ENCODE measurements at regions not wholly inside any gene's neighbourhood (a gene's known extent, or its start where the extent isn't known, plus 50 kb on each side); places are given as distances from the start of the nearest gene placed in this dataset.
"Not testable (repeated sequence)": the region's sequence is repeated elsewhere in the genome, so short reads cannot be mapped to it uniquely, and the experiment has no call there.

- DNase-seq: no peak
These were observed 622.3 kb upstream of the ADGRB3 start for GRCh38 chr6:68012822-68013221.

DNA sequence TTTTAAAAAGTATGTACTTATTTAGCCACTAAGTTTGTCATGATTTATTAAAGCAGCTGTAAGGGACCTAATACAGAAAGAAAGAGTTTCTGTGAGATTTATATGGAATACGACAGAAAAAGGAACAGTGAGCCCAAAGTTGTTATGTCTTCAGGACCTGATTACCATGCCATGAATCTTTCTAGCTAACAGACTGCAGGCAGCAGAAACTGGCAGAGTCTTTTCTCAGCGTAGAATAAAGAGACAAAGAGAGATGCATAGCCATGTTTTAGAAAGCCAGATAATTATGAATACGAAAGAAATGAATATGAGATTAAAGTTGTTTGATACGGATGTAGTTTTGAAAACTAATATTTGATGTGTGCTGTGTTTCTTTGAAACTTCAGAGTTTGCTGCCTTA, 624.1 kb upstream of the ADGRB3 start:
- DNase-seq: no peak

DNA sequence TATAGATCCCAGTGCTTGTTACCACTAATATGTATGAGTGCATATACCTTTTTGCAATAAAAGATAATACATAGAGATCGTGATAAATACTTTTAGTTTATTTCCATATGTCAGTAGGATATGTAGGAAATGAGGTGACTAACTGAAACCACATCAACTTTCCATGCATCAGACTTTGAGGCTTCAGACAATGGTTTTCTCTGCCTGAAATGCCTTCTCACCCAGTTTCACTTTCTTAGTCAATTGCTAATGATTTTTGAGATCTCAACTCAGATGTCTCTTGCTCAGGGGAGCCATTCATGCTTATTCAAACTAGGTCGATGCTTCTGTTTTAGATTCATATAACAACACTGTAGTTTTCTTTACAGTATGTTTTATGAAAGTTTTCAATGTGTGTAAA, 626.6 kb upstream of the ADGRB3 start:
- no peak for DNase-seq

- DNase-seq: no peak
These were observed 627.4 kb upstream of the ADGRB3 start for GRCh38 chr6:68007717-68008116.

DNA sequence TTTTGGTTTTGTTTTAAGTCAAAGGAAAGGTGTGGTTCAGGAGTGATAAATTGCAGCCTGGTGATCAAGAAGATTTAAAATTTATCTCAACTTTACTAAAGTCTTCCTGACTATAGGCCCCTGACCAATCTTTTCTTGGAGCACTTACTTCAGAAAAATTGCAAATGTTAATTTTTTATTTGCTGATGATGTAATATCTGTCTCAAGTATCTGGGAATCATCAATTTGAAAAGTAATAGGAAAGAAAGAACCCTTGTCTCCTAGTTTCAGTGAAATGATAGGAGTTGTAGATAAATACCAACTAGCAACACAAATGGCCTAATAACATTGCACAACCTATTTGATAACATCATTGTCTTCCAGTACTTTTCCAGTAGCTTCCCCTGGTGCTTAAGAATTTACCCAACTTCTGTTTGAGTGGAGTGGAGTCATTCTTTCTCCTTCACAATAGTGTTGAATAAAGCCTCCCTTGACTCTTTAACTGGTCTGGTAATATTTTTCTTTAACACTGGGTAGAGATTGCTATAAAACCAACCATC, 648.3 kb upstream of the ADGRB3 start:
- no peak for DNase-seq

- DNase-seq: no peak
These were observed 658.6 kb upstream of the ADGRB3 start for GRCh38 chr6:67976486-67976885.

- no peak for DNase-seq
These were observed 660.2 kb upstream of the ADGRB3 start for GRCh38 chr6:67974931-67975330.

DNA sequence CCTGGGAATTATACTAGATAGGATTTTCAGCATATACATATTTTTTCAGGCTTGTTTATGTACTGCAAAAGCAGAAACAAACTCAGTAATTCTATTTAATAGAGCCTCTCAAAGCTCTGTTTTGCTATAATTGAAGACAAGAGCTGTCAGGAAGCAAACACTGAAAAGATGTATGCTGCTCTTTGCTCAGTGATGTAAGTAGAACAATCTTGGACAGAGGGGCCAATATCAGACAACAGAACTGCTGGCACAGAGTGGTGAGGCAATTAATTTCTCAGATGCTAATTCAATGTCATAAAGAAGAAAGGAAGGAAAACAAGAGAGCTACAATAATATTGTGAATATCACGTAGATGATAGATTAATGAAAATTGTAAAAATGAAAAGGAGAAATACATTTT, 663.3 kb upstream of the ADGRB3 start:
- DNase-seq: no peak

- no peak for DNase-seq
These were observed 668.3 kb upstream of the ADGRB3 start for GRCh38 chr6:67966830-67967229.

DNA sequence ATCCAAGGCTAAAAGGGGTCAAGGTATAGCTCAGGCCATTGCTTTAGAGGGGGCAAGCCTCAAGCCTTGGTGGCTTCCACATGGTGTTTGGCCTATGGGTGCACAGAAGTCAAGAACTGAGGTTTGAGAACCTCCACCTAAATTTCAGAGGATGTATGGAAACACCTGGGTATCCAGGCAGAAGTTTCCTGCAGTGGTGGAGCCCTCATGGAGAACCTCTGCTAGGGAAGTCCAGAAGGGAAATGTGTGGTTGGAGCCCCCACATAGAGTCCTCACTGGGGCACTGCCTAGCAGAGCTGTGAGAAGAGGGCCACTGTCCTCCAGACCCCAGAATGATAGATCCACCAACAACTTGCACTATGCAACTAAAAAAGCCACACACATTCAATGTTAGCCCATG, 678.7 kb upstream of the ADGRB3 start:
- no peak for DNase-seq

GRCh38 chr6:67952948-67953347, 682.1 kb upstream of the ADGRB3 start:
- no peak for DNase-seq

DNA sequence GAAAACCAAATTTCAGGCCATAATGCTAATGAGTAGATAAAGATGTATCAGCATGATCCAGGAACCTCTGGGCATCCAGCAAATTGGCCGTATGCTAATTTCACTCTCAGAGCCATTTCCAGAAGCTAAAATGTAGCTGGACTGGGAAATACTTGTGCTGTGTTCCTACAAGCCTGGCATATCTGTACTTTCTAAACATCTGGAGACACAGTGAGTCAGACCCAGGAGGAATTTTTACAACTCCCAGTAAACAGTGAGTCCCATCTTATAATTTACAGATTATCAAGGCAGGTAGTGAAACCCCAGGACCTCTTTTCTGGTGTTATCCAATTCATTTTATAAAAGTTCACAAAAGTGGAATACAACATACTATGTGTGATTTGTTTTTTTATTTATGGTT, 683.0 kb upstream of the ADGRB3 start:
- DNase-seq: no peak

GRCh38 chr6:67947762-67948161, 687.3 kb upstream of the ADGRB3 start:
- DNase-seq: not testable (repeated sequence)

- no peak for DNase-seq
These were observed 699.1 kb upstream of the ADGRB3 start for GRCh38 chr6:67935976-67936477.

- no peak for DNase-seq
These were observed 701.8 kb upstream of the ADGRB3 start for GRCh38 chr6:67933278-67933677.

DNA sequence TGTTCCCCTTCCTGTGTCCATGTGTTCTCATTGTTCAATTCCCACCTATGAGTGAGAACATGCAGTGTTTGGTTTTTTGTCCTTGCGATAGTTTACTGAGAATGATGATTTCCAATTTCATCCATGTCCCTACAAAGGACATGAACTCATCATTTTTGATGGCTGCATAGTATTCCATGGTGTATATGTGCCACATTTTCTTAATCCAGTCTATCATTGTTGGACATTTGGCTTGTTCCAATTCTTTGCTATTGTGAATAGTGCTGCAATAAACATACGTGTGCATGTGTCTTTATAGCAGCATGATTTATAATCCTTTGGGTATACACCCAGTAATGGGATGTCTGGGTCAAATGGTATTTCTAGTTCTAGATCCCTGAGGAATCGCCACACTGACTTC, 712.5 kb upstream of the ADGRB3 start:
- DNase-seq: not testable (repeated sequence)

GRCh38 chr6:67920040-67920439, 715.0 kb upstream of the ADGRB3 start:
- DNase-seq: not testable (repeated sequence)

DNA sequence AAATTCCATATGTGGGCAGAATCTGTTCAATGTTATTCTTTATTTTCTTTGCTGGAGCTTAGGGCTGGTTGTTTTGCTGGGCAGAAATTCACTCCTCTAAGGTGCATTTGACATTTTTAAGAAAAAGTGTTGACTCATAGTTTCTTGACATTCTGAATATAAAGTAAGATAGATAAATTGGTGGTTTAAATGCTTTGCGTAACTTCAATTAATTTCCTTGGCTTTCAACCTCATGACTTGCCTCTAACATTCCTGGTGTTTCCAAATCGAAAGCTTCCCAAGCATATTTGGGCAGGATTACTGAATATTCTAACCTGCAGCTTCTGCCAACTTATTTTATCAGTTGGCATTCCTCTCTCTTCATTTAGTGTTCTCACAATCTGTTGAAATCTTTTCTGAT, 718.7 kb upstream of the ADGRB3 start:
- DNase-seq: no peak

- DNase-seq: no peak
These were observed 720.7 kb upstream of the ADGRB3 start for GRCh38 chr6:67914419-67914818.

DNA sequence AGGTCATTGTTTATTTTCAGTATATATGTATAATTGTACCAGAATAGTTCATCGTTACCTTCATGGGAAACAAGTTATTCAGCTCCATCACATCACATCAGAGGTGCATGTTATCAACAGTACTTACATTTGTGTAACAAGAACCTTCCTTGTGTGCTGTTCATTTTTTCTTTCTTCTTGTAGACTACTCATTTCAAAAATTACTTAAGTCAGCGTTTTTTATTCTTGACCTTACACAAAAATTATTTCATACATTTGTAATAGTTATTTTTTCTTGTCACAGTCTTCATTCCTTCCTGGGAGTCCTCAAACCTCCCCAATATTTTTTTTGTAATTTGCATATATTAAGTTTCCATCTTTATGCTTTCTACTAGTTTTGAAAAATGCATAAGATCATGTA, 725.7 kb upstream of the ADGRB3 start:
- DNase-seq: no peak

DNA sequence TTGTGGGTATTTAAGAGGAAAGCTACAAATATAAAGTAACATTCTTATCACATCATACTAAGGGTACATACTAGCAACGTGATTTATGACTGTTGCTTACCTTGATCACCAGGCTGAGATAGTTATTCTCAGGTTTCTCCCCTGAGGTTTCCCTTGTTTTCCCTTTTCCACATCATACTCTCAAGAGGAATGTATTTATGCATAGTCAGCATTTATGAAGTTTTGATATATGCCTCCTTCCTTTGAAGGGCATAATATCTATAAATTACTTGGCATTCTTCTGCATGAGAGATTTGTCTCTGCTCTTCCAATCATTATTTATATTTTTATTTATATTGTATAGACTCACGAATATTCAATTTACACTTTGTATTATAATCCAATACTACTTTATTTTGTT, 726.7 kb upstream of the ADGRB3 start:
- DNase-seq: no peak

- DNase-seq: not testable (repeated sequence)
These were observed 730.3 kb upstream of the ADGRB3 start for GRCh38 chr6:67904735-67905134.

GRCh38 chr6:67898875-67899274, 736.2 kb upstream of the ADGRB3 start:
- no peak for DNase-seq

DNA sequence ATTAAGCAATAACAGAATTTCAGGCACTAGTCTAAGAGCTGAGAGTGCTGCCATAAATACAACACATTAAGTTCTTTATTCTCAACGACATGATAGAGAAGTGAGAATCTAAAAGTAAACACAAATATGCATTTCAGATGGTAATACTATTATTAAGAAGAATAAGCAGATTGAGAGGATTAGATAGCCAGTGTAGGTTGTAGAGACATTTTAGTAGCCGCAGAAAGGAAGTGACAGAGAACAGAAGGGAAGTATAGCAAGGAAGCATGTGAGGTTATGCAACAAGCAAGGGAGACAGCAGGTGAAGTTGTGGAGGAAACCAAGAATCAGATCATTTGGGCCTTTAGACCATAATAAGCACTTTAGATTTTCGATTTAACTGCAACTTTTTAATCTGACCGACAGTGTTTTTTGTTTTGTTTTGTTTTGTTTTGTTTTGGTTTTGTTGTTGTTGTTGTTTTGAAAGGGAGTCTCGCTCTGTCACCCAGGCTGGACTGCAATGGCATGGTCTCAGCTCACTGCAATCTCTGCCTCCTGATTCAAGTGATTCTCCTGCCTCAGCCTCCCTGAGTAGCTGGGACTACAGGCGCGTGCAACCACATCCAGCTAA, 737.0 kb upstream of the ADGRB3 start:
- DNase-seq: no peak

DNA sequence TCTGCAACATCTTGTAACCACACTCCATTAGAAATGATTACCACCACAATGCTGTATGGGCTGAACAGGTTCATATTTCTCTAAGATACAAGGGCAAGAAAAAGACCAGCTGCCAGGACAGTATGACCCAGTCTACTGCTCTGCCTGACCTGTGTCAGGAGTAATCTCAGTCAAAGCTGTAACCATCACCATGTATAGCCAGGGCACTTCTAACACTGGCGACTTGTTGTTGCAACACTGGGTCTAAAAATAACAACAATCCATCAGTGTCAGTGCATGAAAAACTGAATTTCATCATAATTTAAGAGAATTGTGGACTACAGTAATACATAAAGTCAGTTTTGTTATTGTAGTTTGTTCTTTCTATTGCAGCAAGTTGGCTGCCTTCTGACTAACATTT, 738.6 kb upstream of the ADGRB3 start:
- DNase-seq: no peak
